22Rv1 (cell line): ENCODE measurements at regions not wholly inside any gene's neighbourhood (a gene's known extent, or its start where the extent isn't known, plus 50 kb on each side); places are given as distances from the start of the nearest gene placed in this dataset.

Experiments
- ZFX ChIP-seq: fragments of 450-650 bp; IDR thresholded peaks from 2 replicates; pipeline ENCODE4 v1.6.1; 2017; ENCODE audit warnings: antibody characterized with exemption, borderline replicate concordance
- TF ChIP-seq, protein P1 (sequence below): fragments of 450-650 bp; IDR thresholded peaks from 2 replicates; pipeline ENCODE4 v1.5.1; 2017; ENCODE audit warnings: mild to moderate bottlenecking

DNA sequence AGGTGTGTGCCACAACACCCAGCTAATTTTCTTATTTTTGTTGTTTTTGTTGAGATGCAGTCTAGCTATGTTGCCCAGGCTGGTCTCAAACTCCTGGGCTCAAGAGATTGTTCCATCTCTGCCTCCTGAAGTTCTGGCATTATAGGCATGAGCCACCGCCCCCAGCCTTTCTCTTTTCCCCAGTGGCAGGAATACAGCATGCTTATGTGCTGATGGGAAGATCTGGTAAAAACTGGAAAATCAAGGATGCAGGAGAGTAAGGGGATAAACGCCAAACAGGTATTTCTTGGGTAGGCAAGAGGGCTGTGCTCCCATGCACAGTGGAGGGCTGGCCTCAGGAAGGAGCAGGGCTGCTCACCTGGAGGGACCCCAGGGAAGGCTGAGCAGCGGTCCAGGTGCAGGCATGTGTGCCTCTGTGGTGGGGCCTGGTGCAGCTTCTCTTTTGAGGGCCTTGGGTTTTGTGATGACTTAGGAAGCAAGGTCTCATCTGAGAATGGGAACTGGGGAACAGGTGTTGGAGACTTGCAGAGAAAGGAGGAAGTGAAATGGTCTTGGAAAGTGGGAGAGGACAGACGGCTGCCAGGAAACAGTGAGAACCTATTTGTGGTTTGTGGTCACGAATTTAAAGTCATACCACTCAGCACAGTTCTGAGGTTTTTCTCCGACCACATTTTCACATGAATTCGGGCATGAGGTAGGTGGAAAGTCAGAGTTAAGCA lies 106.5 kb downstream of the TEX26 start:
- TF ChIP-seq, protein P1, sequence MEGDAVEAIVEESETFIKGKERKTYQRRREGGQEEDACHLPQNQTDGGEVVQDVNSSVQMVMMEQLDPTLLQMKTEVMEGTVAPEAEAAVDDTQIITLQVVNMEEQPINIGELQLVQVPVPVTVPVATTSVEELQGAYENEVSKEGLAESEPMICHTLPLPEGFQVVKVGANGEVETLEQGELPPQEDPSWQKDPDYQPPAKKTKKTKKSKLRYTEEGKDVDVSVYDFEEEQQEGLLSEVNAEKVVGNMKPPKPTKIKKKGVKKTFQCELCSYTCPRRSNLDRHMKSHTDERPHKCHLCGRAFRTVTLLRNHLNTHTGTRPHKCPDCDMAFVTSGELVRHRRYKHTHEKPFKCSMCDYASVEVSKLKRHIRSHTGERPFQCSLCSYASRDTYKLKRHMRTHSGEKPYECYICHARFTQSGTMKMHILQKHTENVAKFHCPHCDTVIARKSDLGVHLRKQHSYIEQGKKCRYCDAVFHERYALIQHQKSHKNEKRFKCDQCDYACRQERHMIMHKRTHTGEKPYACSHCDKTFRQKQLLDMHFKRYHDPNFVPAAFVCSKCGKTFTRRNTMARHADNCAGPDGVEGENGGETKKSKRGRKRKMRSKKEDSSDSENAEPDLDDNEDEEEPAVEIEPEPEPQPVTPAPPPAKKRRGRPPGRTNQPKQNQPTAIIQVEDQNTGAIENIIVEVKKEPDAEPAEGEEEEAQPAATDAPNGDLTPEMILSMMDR = no peak
- TF ChIP-seq ZFX = no peak
